SH-SY5Y (cell line): ENCODE measurements at regions not wholly inside any gene's neighbourhood (a gene's known extent, or its start where the extent isn't known, plus 50 kb on each side); places are given as distances from the start of the nearest gene placed in this dataset.

ENCODE experiments used
- GATA2 ChIP-seq: IDR thresholded peaks from 2 replicates; pipeline ENCODE4 v1.6.1; 2011; ENCODE audit warnings: mild to moderate bottlenecking, low read depth, low read length
- GATA3 ChIP-seq: IDR thresholded peaks from 2 replicates; pipeline ENCODE4 v1.6.1; 2011; ENCODE audit warnings: low read depth, mild to moderate bottlenecking, low read length, moderate library complexity

- no peak for TF ChIP-seq GATA2
- no peak for TF ChIP-seq GATA3
Observed at GRCh38 chr10:2920637-2921036, 146.7 kb upstream of the PFKP start.
